Panc1 (cell line): ENCODE measurements at regions not wholly inside any gene's neighbourhood (a gene's known extent, or its start where the extent isn't known, plus 50 kb on each side); places are given as distances from the start of the nearest gene placed in this dataset.

Source experiments
- ATAC-seq: fragments of 200-7000 bp; cut with Tn5 transposase; 2 replicates; pipeline ENCODE4 v1.9.1; 2020; ENCODE audit warnings: mild to moderate bottlenecking, moderate library complexity
- BruUV-seq: library from RNA; stranded (reverse); fragments of 400-500 nt; replicated peaks from 2 replicates; lab custom pipeline; 2021; lab: Mats Ljungman, UMichigan
- CTCF ChIA-PET: fragments of 300-600 bp; sonication (Branson Sonifier 250); formaldehyde crosslinking; loops from one replicate; lab custom pipeline; 2022; ENCODE audit warnings: antibody characterized with exemption; lab: Charles Lee
- POLR2A ChIA-PET: fragments of 300-600 bp; sonication (Branson Sonifier 250); formaldehyde crosslinking; loops from one replicate; lab custom pipeline; 2022; ENCODE audit warnings: antibody characterized with exemption; lab: Charles Lee
- DNase-seq: peaks from one replicate; pipeline ENCODE4 v3.0.0-alpha.2; 2010; ENCODE audit warnings: low read depth, low spot score
- H3K27ac ChIP-seq: 2 replicates; pipeline ENCODE4 v1.5.1; 2011; ENCODE audit warnings: mild to moderate bottlenecking, low read length, inconsistent platforms
- H3K27me3 ChIP-seq: fragments of 200-500 bp; sonication (Bioruptor generic); 2 replicates; pipeline ENCODE4 v1.6.0; 2014; ENCODE audit warnings: low read length, inconsistent platforms; ENCODE audit not compliant: control insufficient read depth, insufficient read depth
- H3K36me3 ChIP-seq: fragments of 200-500 bp; sonication (Bioruptor generic); 2 replicates; pipeline ENCODE4 v1.5.1; 2014; ENCODE audit warnings: inconsistent platforms, mild to moderate bottlenecking, low read length, moderate library complexity; ENCODE audit not compliant: control insufficient read depth, insufficient read depth
- H3K4me1 ChIP-seq: 2 replicates; pipeline ENCODE4 v1.5.1; 2011; ENCODE audit warnings: inconsistent platforms, mild to moderate bottlenecking, low read length, moderate library complexity; ENCODE audit not compliant: control insufficient read depth, insufficient read depth
- H3K4me3 ChIP-seq, 2 experiments: 2 replicates each; pipeline ENCODE4 v1.5.1; 2011 to 2012; ENCODE audit warnings: low read depth in 2 of 2, low read length in 2 of 2, mild to moderate bottlenecking in 2 of 2, inconsistent platforms in 1 of 2, moderate library complexity in 1 of 2
- H3K9me3 ChIP-seq: fragments of 200-500 bp; sonication (Bioruptor generic); 2 replicates; pipeline ENCODE4 v1.5.1; 2014; ENCODE audit warnings: low read depth, mild to moderate bottlenecking, inconsistent platforms, low read length, moderate library complexity; ENCODE audit not compliant: control insufficient read depth, insufficient read depth
- POLR2AphosphoS5 ChIP-seq: IDR thresholded peaks from 2 replicates; pipeline ENCODE4 v1.6.1; 2012; ENCODE audit warnings: mild to moderate bottlenecking, low read depth, low read length, moderate library complexity
- SIN3A ChIP-seq: IDR thresholded peaks from 2 replicates; pipeline ENCODE4 v1.6.1; 2012; ENCODE audit warnings: low read depth, mild to moderate bottlenecking, low read length, moderate library complexity, borderline replicate concordance; ENCODE audit not compliant: insufficient read depth
- TCF7L2 ChIP-seq: IDR thresholded peaks from 2 replicates; pipeline ENCODE4 v1.6.1; 2011; ENCODE audit warnings: mild to moderate bottlenecking, low read depth, low read length, inconsistent platforms
- in situ Hi-C: cut with HindIII; loops from 2 replicates; pipeline ENCODE4 v1.10.0; 2016; ENCODE audit warnings: low sequenced_read_pairs, low pct_unique_long_range_greater_than_20kb
- intact Hi-C: fragments of 100-400 bp; cut with micrococcal nuclease; formaldehyde crosslinking; loops from one replicate; pipeline ENCODE4 v1.10.0; 2022; ENCODE audit not compliant: unreplicated experiment
- TF ChIP-seq, protein P1 (sequence below): fragments of 450-650 bp; IDR thresholded peaks from 2 replicates; pipeline ENCODE4 v1.5.1; 2017; ENCODE audit warnings: mild to moderate bottlenecking
- TF ChIP-seq, protein P2 (sequence below), 2 experiments: IDR thresholded peaks; 2 replicates each; pipeline ENCODE4 v1.6.1; 2011 to 2012; ENCODE audit warnings: low read depth in 2 of 2, control low read depth in 1 of 2, low read length in 1 of 2, mild to moderate bottlenecking in 1 of 2, moderate library complexity in 1 of 2; ENCODE audit not compliant: insufficient read depth in 1 of 2

DNA sequence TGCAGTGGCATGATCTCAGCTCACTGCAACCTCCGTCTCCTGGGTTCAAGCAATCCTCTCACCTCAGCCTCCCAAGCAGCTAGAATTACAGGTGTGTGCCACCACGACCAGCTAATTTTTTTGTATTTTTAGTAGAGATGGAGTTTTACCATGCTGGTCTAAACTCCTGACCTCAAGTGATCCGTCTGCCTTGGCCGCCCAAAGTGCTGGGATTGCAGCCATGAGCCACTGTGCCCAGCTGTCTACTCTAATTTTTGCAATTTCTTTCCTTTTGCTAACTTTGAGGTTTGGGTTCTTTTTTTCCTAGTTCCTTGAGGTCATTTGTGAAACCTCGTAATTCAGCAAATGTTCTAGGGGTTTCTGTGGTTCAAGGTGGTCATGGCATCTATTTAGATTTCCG, 63.7 kb upstream of the PRLR start:
- intact Hi-C loops: no loop called here
- Histone ChIP-seq H3K4me3 (no peak overlapping the region), H3K27me3 (no peaks in the 10 kb centered on the region), H3K4me1 (no peaks in the 10 kb centered on the region), H3K27ac (no peak overlapping the region), H3K9me3 (no peaks in the 10 kb centered on the region), H3K36me3 (no peaks in the 10 kb centered on the region)
- ATAC-seq (no peak), DNase-seq (no peak)
- CTCF ChIA-PET: no interaction called here
- no peak for TF ChIP-seq POLR2AphosphoS5
- no peak for TF ChIP-seq SIN3A
- TF ChIP-seq, protein P1, sequence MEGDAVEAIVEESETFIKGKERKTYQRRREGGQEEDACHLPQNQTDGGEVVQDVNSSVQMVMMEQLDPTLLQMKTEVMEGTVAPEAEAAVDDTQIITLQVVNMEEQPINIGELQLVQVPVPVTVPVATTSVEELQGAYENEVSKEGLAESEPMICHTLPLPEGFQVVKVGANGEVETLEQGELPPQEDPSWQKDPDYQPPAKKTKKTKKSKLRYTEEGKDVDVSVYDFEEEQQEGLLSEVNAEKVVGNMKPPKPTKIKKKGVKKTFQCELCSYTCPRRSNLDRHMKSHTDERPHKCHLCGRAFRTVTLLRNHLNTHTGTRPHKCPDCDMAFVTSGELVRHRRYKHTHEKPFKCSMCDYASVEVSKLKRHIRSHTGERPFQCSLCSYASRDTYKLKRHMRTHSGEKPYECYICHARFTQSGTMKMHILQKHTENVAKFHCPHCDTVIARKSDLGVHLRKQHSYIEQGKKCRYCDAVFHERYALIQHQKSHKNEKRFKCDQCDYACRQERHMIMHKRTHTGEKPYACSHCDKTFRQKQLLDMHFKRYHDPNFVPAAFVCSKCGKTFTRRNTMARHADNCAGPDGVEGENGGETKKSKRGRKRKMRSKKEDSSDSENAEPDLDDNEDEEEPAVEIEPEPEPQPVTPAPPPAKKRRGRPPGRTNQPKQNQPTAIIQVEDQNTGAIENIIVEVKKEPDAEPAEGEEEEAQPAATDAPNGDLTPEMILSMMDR: no peak
- TF ChIP-seq, protein P2, sequence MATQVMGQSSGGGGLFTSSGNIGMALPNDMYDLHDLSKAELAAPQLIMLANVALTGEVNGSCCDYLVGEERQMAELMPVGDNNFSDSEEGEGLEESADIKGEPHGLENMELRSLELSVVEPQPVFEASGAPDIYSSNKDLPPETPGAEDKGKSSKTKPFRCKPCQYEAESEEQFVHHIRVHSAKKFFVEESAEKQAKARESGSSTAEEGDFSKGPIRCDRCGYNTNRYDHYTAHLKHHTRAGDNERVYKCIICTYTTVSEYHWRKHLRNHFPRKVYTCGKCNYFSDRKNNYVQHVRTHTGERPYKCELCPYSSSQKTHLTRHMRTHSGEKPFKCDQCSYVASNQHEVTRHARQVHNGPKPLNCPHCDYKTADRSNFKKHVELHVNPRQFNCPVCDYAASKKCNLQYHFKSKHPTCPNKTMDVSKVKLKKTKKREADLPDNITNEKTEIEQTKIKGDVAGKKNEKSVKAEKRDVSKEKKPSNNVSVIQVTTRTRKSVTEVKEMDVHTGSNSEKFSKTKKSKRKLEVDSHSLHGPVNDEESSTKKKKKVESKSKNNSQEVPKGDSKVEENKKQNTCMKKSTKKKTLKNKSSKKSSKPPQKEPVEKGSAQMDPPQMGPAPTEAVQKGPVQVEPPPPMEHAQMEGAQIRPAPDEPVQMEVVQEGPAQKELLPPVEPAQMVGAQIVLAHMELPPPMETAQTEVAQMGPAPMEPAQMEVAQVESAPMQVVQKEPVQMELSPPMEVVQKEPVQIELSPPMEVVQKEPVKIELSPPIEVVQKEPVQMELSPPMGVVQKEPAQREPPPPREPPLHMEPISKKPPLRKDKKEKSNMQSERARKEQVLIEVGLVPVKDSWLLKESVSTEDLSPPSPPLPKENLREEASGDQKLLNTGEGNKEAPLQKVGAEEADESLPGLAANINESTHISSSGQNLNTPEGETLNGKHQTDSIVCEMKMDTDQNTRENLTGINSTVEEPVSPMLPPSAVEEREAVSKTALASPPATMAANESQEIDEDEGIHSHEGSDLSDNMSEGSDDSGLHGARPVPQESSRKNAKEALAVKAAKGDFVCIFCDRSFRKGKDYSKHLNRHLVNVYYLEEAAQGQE (IDR thresholded peaks at IDR 0.05; ENCODE audit: insufficient read depth in 1 of 2, low read depth in 2 of 2, low read length in 1 of 2): no peak
- TF ChIP-seq TCF7L2: no peak
- no TSS peak for BruUV-seq
- POLR2A ChIA-PET: no interaction called here
- in situ Hi-C loops: no loop called here

DNA sequence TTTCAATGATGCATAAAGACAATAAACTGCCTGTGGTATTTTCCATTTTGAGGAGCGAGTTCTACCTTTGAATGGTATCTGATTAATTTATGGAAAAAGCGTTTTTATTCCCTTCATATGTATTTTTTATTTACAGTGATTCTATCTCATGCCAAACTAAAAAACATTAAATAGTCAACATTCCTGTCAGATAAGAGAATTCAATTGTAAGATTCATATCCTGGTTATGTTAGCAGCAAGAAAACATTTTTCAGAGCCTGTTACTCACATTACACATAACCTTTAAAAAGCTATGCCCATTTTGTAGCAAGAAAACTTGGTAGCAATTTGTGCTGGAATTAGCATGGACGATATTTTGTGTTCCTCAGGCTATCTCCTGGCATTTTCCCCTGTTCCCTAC, 55.1 kb upstream of the PRLR start:
- TF ChIP-seq SIN3A (no peak), POLR2AphosphoS5 (no peak), TCF7L2 (no peak)
- TF ChIP-seq, protein P1: no peak
- TF ChIP-seq, protein P2 (IDR thresholded peaks at IDR 0.05; ENCODE audit: insufficient read depth in 1 of 2, low read depth in 2 of 2, low read length in 1 of 2): no peak
- no peak overlapping the region for H3K27ac ChIP-seq
- no peaks in the 10 kb centered on the region for H3K36me3 ChIP-seq
- ChIA-PET POLR2A (no interaction called here), CTCF (interaction anchor here (0.5 kb wide), 1 partner anchor 957 kb away, joined by 5 read pairs; no protein-coding TSS in a partner anchor)
- ATAC-seq: no peak
- no peak for DNase-seq
- no peak overlapping the region for H3K4me3 ChIP-seq
- no peaks in the 10 kb centered on the region for H3K9me3 ChIP-seq
- no peaks in the 10 kb centered on the region for H3K4me1 ChIP-seq
- no TSS peak for BruUV-seq
- intact Hi-C loops: no loop called here
- in situ Hi-C loops: no loop called here
- no peaks in the 10 kb centered on the region for H3K27me3 ChIP-seq
